ENCODE measurements at regions not wholly inside any gene's neighbourhood (a gene's known extent, or its start where the extent isn't known, plus 50 kb on each side); places are given as distances from the start of the nearest gene placed in this dataset.

- Histone ChIP-seq H3K27ac (replicated peaks; ENCODE audit: low read length) (no peak overlapping the region), H3K18ac (ENCODE audit: low read length) (no peak overlapping the region), H2AFZ (ENCODE audit: low read length) (peak overlapping the region; percentile 13), H2BK120ac (ENCODE audit: low read depth, low read length) (no peak overlapping the region), H3K14ac (ENCODE audit: low read length) (no peak overlapping the region), H3K9me3 (replicated peaks in 1 of 2; ENCODE audit: control insufficient read depth in 2 of 2, insufficient read depth in 1 of 2, low read depth in 1 of 2, low read length in 2 of 2) (peaks cover 0 to 2% of the 10 kb centered on the region in 2 donors), H3K36me3 (replicated peaks in 1 of 2; ENCODE audit: control insufficient read depth in 2 of 2, insufficient read depth in 2 of 2, low read length in 2 of 2) (no peaks in the 10 kb centered on the region), H2BK12ac (ENCODE audit: low read length) (no peak overlapping the region), H3K27me3 (ENCODE audit: control insufficient read depth in 3 of 3, insufficient read depth in 3 of 3, low read depth in 1 of 3, low read length in 3 of 3) (no peaks in the 10 kb centered on the region), H3K23ac (ENCODE audit: low read depth, low read length, poor library complexity) (no peak overlapping the region), H3K79me1 (ENCODE audit: low read depth, low read length) (no peaks in the 10 kb centered on the region), H3K4ac (ENCODE audit: low read length) (no peak overlapping the region), H4K91ac (ENCODE audit: low read depth, low read length, poor library complexity) (no peak overlapping the region), H2AK5ac (ENCODE audit: low read depth, low read length) (no peak overlapping the region), H3K9ac (ENCODE audit: low read depth, low read length, poor library complexity) (no peak overlapping the region), H2BK5ac (ENCODE audit: low read length) (no peak overlapping the region), H3K4me2 (ENCODE audit: insufficient read depth, low read length, poor library complexity, severe bottlenecking) (no peak overlapping the region), H3K4me1 (ENCODE audit: control insufficient read depth in 2 of 2, insufficient read depth in 1 of 2, low read depth in 1 of 2, low read length in 2 of 2) (no peaks in the 10 kb centered on the region), H4K8ac (ENCODE audit: low read depth, low read length) (no peak overlapping the region), H3K4me3 (ENCODE audit: low read length in 2 of 2) (no peak overlapping the region), H2BK15ac (ENCODE audit: low read length) (no peak overlapping the region)
- WGBS, 2 donors (ENCODE audit: extremely low coverage in 2 of 2, insufficient read length in 2 of 2, insufficient replicate concordance in 1 of 2): no CpG with 5 or more reads among the region's 3 CpGs
- DNase-seq (ENCODE audit: low spot score): no peak
Observed at GRCh38 chr7:84916161-84916560, 270.7 kb downstream of the SEMA3D start.

GRCh38 chr7:84914598-84914997 lies 272.3 kb downstream of the SEMA3D start:
- Histone ChIP-seq H3K79me1 (ENCODE audit: low read depth, low read length) (no peaks in the 10 kb centered on the region), H3K4me1 (ENCODE audit: control insufficient read depth in 2 of 2, insufficient read depth in 1 of 2, low read depth in 1 of 2, low read length in 2 of 2) (no peaks in the 10 kb centered on the region), H3K27me3 (ENCODE audit: control insufficient read depth in 3 of 3, insufficient read depth in 3 of 3, low read depth in 1 of 3, low read length in 3 of 3) (no peaks in the 10 kb centered on the region), H2AFZ (ENCODE audit: low read length) (no peak overlapping the region), H3K18ac (ENCODE audit: low read length) (no peak overlapping the region), H3K4me2 (ENCODE audit: insufficient read depth, low read length, poor library complexity, severe bottlenecking) (no peak overlapping the region), H3K23ac (ENCODE audit: low read depth, low read length, poor library complexity) (no peak overlapping the region), H2AK5ac (ENCODE audit: low read depth, low read length) (no peak overlapping the region), H3K27ac (replicated peaks; ENCODE audit: low read length) (no peak overlapping the region), H2BK12ac (ENCODE audit: low read length) (no peak overlapping the region), H3K9me3 (replicated peaks in 1 of 2; ENCODE audit: control insufficient read depth in 2 of 2, insufficient read depth in 1 of 2, low read depth in 1 of 2, low read length in 2 of 2) (peaks cover 0 to 2% of the 10 kb centered on the region in 2 donors), H3K9ac (ENCODE audit: low read depth, low read length, poor library complexity) (no peak overlapping the region), H3K14ac (ENCODE audit: low read length) (no peak overlapping the region), H4K91ac (ENCODE audit: low read depth, low read length, poor library complexity) (no peak overlapping the region), H2BK120ac (ENCODE audit: low read depth, low read length) (no peak overlapping the region), H2BK5ac (ENCODE audit: low read length) (no peak overlapping the region), H3K4me3 (ENCODE audit: low read length in 2 of 2) (no peak overlapping the region), H3K4ac (ENCODE audit: low read length) (no peak overlapping the region), H3K36me3 (replicated peaks in 1 of 2; ENCODE audit: control insufficient read depth in 2 of 2, insufficient read depth in 2 of 2, low read length in 2 of 2) (no peaks in the 10 kb centered on the region), H4K8ac (ENCODE audit: low read depth, low read length) (no peak overlapping the region), H2BK15ac (ENCODE audit: low read length) (no peak overlapping the region)
- WGBS, 2 donors (ENCODE audit: extremely low coverage in 2 of 2, insufficient read length in 2 of 2, insufficient replicate concordance in 1 of 2): no CpG with 5 or more reads among the region's 1 CpG
- no peak for DNase-seq (ENCODE audit: low spot score)

- H3K36me3 ChIP-seq (replicated peaks in 1 of 2; ENCODE audit: control insufficient read depth in 2 of 2, insufficient read depth in 2 of 2, low read length in 2 of 2): no peaks in the 10 kb centered on the region
- H3K18ac ChIP-seq (ENCODE audit: low read length): no peak overlapping the region
- H3K27ac ChIP-seq (replicated peaks; ENCODE audit: low read length): no peak overlapping the region
- no peaks in the 10 kb centered on the region for H3K27me3 ChIP-seq (ENCODE audit: control insufficient read depth in 3 of 3, insufficient read depth in 3 of 3, low read depth in 1 of 3, low read length in 3 of 3)
- no peaks in the 10 kb centered on the region for H3K4me1 ChIP-seq (ENCODE audit: control insufficient read depth in 2 of 2, insufficient read depth in 1 of 2, low read depth in 1 of 2, low read length in 2 of 2)
- H2BK15ac ChIP-seq (ENCODE audit: low read length): no peak overlapping the region
- H2BK5ac ChIP-seq (ENCODE audit: low read length): no peak overlapping the region
- H4K91ac ChIP-seq (ENCODE audit: low read depth, low read length, poor library complexity): no peak overlapping the region
- no peak overlapping the region for H3K4ac ChIP-seq (ENCODE audit: low read length)
- no peak overlapping the region for H3K14ac ChIP-seq (ENCODE audit: low read length)
- no peaks in the 10 kb centered on the region for H3K9me3 ChIP-seq (replicated peaks in 1 of 2; ENCODE audit: control insufficient read depth in 2 of 2, insufficient read depth in 1 of 2, low read depth in 1 of 2, low read length in 2 of 2)
- no peak overlapping the region for H4K8ac ChIP-seq (ENCODE audit: low read depth, low read length)
- no peak for DNase-seq (ENCODE audit: low spot score)
- no peaks in the 10 kb centered on the region for H3K79me1 ChIP-seq (ENCODE audit: low read depth, low read length)
- no peak overlapping the region for H3K9ac ChIP-seq (ENCODE audit: low read depth, low read length, poor library complexity)
- no peak overlapping the region for H3K4me3 ChIP-seq (ENCODE audit: low read length in 2 of 2)
- H2AFZ ChIP-seq (ENCODE audit: low read length): no peak overlapping the region
- no peak overlapping the region for H2AK5ac ChIP-seq (ENCODE audit: low read depth, low read length)
- no peak overlapping the region for H2BK12ac ChIP-seq (ENCODE audit: low read length)
- H3K4me2 ChIP-seq (ENCODE audit: insufficient read depth, low read length, poor library complexity, severe bottlenecking): no peak overlapping the region
- H3K23ac ChIP-seq (ENCODE audit: low read depth, low read length, poor library complexity): no peak overlapping the region
- no peak overlapping the region for H2BK120ac ChIP-seq (ENCODE audit: low read depth, low read length)
Observed at GRCh38 chr7:84913731-84914130, 273.1 kb downstream of the SEMA3D start.

- Histone ChIP-seq H2AFZ (ENCODE audit: low read length) (peak overlapping the region; percentile 15), H3K36me3 (replicated peaks in 1 of 2; ENCODE audit: control insufficient read depth in 2 of 2, insufficient read depth in 2 of 2, low read length in 2 of 2) (no peaks in the 10 kb centered on the region), H3K27ac (replicated peaks; ENCODE audit: low read length) (no peak overlapping the region), H2BK120ac (ENCODE audit: low read depth, low read length) (no peak overlapping the region), H3K4ac (ENCODE audit: low read length) (no peak overlapping the region), H3K23ac (ENCODE audit: low read depth, low read length, poor library complexity) (no peak overlapping the region), H3K27me3 (ENCODE audit: control insufficient read depth in 3 of 3, insufficient read depth in 3 of 3, low read depth in 1 of 3, low read length in 3 of 3) (no peaks in the 10 kb centered on the region), H3K79me1 (ENCODE audit: low read depth, low read length) (no peaks in the 10 kb centered on the region), H4K91ac (ENCODE audit: low read depth, low read length, poor library complexity) (no peak overlapping the region), H2BK5ac (ENCODE audit: low read length) (no peak overlapping the region), H3K4me3 (ENCODE audit: low read length in 2 of 2) (no peak overlapping the region), H3K9ac (ENCODE audit: low read depth, low read length, poor library complexity) (no peak overlapping the region), H4K8ac (ENCODE audit: low read depth, low read length) (no peak overlapping the region), H2BK15ac (ENCODE audit: low read length) (no peak overlapping the region), H3K18ac (ENCODE audit: low read length) (no peak overlapping the region), H2AK5ac (ENCODE audit: low read depth, low read length) (no peak overlapping the region), H3K4me2 (ENCODE audit: insufficient read depth, low read length, poor library complexity, severe bottlenecking) (no peak overlapping the region), H3K9me3 (replicated peaks in 1 of 2; ENCODE audit: control insufficient read depth in 2 of 2, insufficient read depth in 1 of 2, low read depth in 1 of 2, low read length in 2 of 2) (no peaks in the 10 kb centered on the region), H2BK12ac (ENCODE audit: low read length) (no peak overlapping the region), H3K14ac (ENCODE audit: low read length) (no peak overlapping the region), H3K4me1 (ENCODE audit: control insufficient read depth in 2 of 2, insufficient read depth in 1 of 2, low read depth in 1 of 2, low read length in 2 of 2) (no peaks in the 10 kb centered on the region)
- WGBS, 2 donors (ENCODE audit: extremely low coverage in 2 of 2, insufficient read length in 2 of 2, insufficient replicate concordance in 1 of 2): no CpG with 5 or more reads among the region's 5 CpGs
- no peak for DNase-seq (ENCODE audit: low spot score)
Observed at GRCh38 chr7:84912993-84913635, 273.7 kb downstream of the SEMA3D start.

All from neuronal stem cell (in vitro differentiated cells).